ENCODE measurements at regions not wholly inside any gene's neighbourhood (a gene's known extent, or its start where the extent isn't known, plus 50 kb on each side); places are given as distances from the start of the nearest gene placed in this dataset.

- TF ChIP-seq CTCF (IDR thresholded peaks at IDR 0.05): no peak
- TF ChIP-seq POLR2A (IDR thresholded peaks at IDR 0.05): no peak
- TF ChIP-seq POLR2AphosphoS5 (IDR thresholded peaks at IDR 0.05): no peak
These were observed 142.9 kb upstream of the MSX2 start for GRCh38 chr5:174581479-174581878.

All from gastroesophageal sphincter (tissue), 3 donors.